Duodenal mucosa (tissue), 2 donors: ENCODE measurements at regions not wholly inside any gene's neighbourhood (a gene's known extent, or its start where the extent isn't known, plus 50 kb on each side); places are given as distances from the start of the nearest gene placed in this dataset.
"Not testable (repeated sequence)": the region's sequence is repeated elsewhere in the genome, so short reads cannot be mapped to it uniquely, and the experiment has no call there.

Experiments used
- H3K27ac ChIP-seq: one replicate; pipeline ENCODE4 v1.7.0; 2013; ENCODE audit warnings: low read depth, low read length
- H3K27me3 ChIP-seq, 2 donors: one replicate each; pipeline ENCODE4 v1.7.0; 2013; ENCODE audit warnings: low read length in 2 of 2, control low read depth in 1 of 2; ENCODE audit not compliant: insufficient read depth in 2 of 2, control insufficient read depth in 1 of 2
- H3K36me3 ChIP-seq, 2 donors: one replicate each; pipeline ENCODE4 v1.7.0; 2013; ENCODE audit warnings: low read length in 2 of 2, control low read depth in 1 of 2; ENCODE audit not compliant: insufficient read depth in 2 of 2, control insufficient read depth in 1 of 2
- H3K4me1 ChIP-seq, 2 donors: one replicate each; pipeline ENCODE4 v1.7.0; 2013; ENCODE audit warnings: low read length in 2 of 2, control low read depth in 1 of 2; ENCODE audit not compliant: insufficient read depth in 2 of 2, control insufficient read depth in 1 of 2
- H3K4me3 ChIP-seq, 2 donors: one replicate each; pipeline ENCODE4 v1.7.0; 2013; ENCODE audit warnings: low read length in 2 of 2, low read depth in 1 of 2
- H3K9ac ChIP-seq, 2 donors: one replicate each; pipeline ENCODE4 v1.7.0; 2013; ENCODE audit warnings: low read length in 2 of 2, low read depth in 1 of 2
- H3K9me3 ChIP-seq, 2 donors: one replicate each; pipeline ENCODE4 v1.7.0; 2013; ENCODE audit warnings: low read length in 2 of 2, control low read depth in 1 of 2; ENCODE audit not compliant: control insufficient read depth in 1 of 2

DNA sequence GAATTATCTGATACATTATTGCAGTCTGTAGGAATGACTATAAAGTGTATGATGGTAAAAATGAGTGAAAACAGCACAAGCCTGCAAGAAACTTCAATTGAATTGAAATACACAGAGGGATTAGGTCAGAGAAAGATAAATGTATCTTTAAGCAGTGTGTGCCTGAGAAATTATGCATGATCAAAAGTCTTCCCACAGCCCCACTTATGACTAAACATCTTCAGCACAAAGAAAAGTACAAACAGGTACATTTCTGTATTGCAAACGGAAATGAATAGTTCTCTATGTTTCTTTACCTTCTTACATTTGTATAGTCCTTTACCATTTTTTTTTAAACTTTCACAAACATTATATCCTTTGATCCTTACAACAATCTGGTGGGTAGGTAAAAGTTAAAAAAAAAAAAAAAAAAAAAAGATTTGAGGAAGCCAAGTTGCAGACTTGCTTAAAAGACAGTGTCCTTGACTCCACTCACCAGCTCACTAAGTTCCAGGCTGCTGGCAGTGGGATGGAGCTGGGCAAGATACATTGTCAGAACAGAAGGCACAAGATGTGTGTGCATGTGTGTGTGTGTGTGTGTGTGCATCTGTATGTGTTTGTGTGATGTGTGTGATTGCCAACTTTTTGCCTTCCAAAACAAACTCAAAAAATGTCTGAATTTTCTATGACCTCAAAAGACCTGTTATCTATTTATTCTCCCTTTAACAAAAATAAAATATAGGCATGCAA, 423.7 kb upstream of the ACVR2A start:
- no peak overlapping the region for H3K27ac ChIP-seq
- H3K4me1 ChIP-seq: peaks cover 5 to 22% of the 10 kb centered on the region in 2 donors
- H3K9me3 ChIP-seq: no peaks in the 10 kb centered on the region
- H3K27me3 ChIP-seq: no peaks in the 10 kb centered on the region
- H3K9ac ChIP-seq: no peak overlapping the region
- H3K36me3 ChIP-seq: no peaks in the 10 kb centered on the region
- no peak overlapping the region for H3K4me3 ChIP-seq

DNA sequence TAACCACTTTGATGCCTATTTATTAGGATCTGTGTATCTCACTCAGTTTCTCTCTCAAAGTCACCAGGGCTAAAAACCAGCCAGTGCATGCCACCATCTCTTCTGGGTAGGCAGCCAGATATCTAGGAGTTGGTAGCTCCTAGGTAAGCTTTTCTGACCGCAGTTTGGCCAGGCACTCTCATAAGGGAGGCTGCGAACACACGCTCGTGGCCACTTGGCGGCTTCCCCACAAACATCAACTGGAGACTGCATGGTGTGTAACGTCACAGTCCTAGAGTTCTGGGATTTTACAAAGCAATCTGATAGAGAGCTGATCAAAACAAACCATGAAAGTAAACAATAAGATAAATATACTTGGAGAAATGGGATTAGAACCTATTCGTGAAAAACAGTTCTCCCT, 424.3 kb upstream of the ACVR2A start:
- Histone ChIP-seq H3K9ac (no peak overlapping the region), H3K27ac (no peak overlapping the region), H3K36me3 (no peaks in the 10 kb centered on the region), H3K4me3 (no peak overlapping the region), H3K4me1 (peaks cover 5 to 16% of the 10 kb centered on the region in 2 donors), H3K9me3 (no peaks in the 10 kb centered on the region), H3K27me3 (no peaks in the 10 kb centered on the region)

DNA sequence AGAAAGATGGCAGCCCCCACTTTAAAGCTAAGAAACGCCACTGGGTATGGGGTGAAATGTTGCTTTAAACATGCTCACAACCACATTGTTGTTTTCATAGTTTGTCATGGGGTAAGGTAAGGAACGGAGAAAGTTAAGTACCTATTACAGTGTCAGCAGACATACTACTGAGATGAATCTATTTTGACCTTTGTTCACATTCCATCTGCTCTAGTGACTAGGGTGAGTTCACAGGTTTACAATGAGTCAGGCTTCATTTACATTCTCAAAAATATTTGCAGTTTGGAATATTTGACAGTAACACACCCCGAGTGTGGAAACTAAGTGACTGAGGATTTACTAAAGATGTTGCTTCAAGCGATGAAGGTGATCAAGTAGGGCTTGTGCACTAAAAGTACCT, 428.7 kb upstream of the ACVR2A start:
- H3K27me3 ChIP-seq: no peaks in the 10 kb centered on the region
- no peak overlapping the region for H3K27ac ChIP-seq
- peaks cover 0 to 5% of the 10 kb centered on the region in 2 donors for H3K4me1 ChIP-seq
- no peak overlapping the region for H3K4me3 ChIP-seq
- H3K36me3 ChIP-seq: no peaks in the 10 kb centered on the region
- no peaks in the 10 kb centered on the region for H3K9me3 ChIP-seq
- no peak overlapping the region for H3K9ac ChIP-seq

DNA sequence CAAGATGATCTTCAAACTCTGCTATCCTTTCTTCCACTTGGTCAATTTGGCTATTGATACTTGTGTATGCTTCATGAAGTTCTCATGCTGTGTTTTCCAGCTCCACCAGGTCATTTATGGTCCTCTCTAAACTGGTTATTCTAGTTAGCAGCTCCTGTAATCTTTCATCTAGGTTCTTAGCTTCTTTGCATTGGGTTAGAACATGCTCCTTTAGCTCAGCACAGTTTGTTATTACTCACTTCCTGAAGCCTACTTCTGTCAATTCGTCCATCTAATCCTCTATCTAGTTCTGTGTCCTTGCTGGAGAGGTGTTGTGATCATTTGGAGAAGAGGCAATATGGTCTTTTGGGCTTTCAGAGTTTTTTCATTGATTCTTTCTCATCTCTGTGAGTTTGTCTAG, 430.2 kb upstream of the ACVR2A start:
- H3K4me3 ChIP-seq, H3K27me3 ChIP-seq, H3K9ac ChIP-seq, H3K4me1 ChIP-seq, H3K27ac ChIP-seq, H3K9me3 ChIP-seq, H3K36me3 ChIP-seq: not testable (repeated sequence)

DNA sequence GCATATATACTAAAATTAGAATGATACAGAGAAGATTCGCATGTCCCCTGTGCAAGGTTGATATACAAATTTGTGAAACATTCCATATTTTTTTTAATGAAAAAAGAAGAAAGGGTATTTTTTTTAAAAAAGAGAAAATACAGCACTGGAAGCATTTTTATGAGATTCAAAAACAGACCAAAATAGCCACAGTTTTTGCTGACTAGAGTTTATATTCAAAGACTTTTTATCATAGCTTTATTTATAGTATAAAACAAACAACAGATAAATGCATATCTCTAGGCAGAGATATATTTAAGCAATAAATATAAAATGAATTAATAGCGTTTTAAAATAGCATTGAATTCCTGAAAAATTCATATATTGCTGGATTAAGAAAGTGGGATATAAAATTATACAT, 436.5 kb upstream of the ACVR2A start:
- Histone ChIP-seq H3K9ac (no peak overlapping the region), H3K4me1 (no peaks in the 10 kb centered on the region), H3K36me3 (no peaks in the 10 kb centered on the region), H3K27me3 (no peaks in the 10 kb centered on the region), H3K4me3 (no peak overlapping the region), H3K9me3 (no peaks in the 10 kb centered on the region), H3K27ac (no peak overlapping the region)

DNA sequence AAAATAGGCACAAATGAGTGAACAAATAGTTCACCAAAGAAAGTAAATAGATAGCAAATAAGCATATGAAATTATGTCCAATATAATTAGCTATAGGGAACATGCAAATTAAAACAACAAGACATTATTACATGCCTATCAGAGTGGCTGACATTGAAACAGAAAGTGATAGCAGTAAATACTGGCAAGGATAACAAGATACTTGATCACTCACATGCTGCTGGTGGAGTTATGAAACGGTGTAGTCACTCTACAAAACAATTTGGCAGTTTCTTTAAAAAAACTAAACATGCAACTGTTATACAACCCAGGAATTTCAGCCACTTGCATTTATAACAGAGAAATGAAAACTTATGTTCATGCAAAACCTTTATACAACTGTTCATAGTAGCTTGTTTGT, 439.2 kb upstream of the ACVR2A start:
- Histone ChIP-seq H3K4me3 (no peak overlapping the region), H3K27me3 (no peaks in the 10 kb centered on the region), H3K4me1 (no peaks in the 10 kb centered on the region), H3K27ac (no peak overlapping the region), H3K9me3 (no peaks in the 10 kb centered on the region), H3K36me3 (no peaks in the 10 kb centered on the region), H3K9ac (no peak overlapping the region)

DNA sequence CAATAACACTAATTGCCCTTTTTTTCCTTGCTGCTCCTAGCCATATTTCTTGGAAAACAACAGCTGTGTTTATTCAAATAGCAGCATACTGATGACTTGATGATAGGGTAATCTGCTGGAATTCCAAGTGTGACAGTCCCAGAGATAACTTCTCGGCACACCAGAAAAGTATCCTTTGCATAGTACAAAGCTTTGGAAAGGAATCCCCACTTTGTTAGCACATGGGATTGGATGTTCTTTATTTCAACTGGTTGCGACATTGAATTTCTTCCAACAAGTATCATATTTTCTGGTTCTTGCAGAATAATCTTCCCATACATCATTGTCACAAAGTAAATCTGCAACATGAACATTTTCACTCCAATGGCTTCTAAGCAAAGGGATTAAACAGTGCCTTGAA, 445.8 kb upstream of the ACVR2A start:
- no peak overlapping the region for H3K27ac ChIP-seq
- no peaks in the 10 kb centered on the region for H3K4me1 ChIP-seq
- H3K9ac ChIP-seq: no peak overlapping the region
- H3K4me3 ChIP-seq: no peak overlapping the region
- no peaks in the 10 kb centered on the region for H3K27me3 ChIP-seq
- no peaks in the 10 kb centered on the region for H3K36me3 ChIP-seq
- no peaks in the 10 kb centered on the region for H3K9me3 ChIP-seq

DNA sequence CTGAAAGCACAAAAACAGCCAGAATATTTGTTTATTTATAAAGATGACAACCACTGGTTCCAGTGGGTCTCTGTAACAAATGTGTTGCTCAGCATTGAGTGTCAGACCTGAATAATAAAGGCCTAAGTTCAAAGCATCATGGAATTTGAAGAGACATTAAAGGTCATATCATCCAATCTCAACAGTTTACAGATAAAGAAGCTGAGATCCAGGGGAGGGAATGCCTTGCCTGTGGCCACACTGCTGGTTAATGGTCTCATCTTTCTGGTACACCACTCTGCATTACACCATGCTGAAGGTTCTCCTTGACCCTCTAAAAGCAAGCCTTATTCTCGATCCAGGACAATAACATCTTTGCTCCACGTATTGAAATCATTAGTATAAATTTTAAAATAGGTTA, 446.5 kb upstream of the ACVR2A start:
- H3K9ac ChIP-seq: no peak overlapping the region
- H3K36me3 ChIP-seq: no peaks in the 10 kb centered on the region
- no peak overlapping the region for H3K4me3 ChIP-seq
- H3K27me3 ChIP-seq: no peaks in the 10 kb centered on the region
- no peak overlapping the region for H3K27ac ChIP-seq
- H3K9me3 ChIP-seq: no peaks in the 10 kb centered on the region
- H3K4me1 ChIP-seq: no peaks in the 10 kb centered on the region

DNA sequence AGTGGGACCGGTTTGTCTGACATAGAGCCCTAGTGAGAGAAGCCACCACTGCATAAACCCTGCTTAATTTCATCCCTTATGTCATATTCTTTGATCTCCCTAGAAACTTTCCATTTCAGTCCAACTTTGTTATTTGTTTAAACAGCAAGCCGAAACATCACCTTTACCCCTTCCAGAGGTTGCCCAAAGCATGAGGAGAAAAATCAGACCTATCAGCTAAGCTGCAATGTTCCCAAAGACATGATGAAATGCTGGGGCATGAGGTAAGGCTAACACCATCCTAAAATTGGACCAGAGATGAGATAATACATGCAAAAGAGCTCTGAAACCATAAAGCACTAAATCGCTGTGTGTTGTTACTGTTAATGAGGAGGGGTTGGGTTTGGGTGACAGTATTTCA, 447.9 kb upstream of the ACVR2A start:
- no peak overlapping the region for H3K4me3 ChIP-seq
- no peaks in the 10 kb centered on the region for H3K27me3 ChIP-seq
- H3K9me3 ChIP-seq: no peaks in the 10 kb centered on the region

DNA sequence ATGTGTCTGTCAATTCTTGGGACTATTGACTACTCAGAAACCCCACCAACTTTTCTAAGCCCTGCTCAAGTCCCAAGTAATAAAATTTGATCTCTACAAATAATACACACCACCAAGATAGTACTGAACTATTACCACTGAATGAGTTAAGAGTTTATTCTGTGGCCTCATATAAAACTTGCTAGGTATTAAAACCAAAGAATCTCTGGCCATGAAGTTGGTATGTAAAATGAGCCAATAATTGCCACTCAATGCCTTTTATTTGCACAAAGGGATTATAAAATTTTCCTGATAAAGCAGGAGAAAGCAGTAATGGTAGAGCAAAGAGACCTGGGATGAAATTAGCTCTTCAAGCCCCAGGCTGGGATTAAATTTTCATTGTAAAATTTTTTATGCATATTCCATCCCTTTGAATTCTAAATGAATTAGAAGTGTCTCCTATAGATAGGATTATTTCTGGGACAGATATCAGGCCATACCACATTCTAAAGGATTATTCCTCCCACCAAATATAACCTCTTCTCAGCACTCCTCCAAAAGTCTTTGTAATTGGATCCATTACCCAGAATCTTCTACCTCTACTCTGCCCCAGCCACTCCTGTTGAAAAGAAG, 450.5 kb upstream of the ACVR2A start:
- no peak overlapping the region for H3K27ac ChIP-seq
- peaks cover 0 to 12% of the 10 kb centered on the region in 2 donors for H3K4me1 ChIP-seq
- H3K27me3 ChIP-seq: no peaks in the 10 kb centered on the region
- H3K9me3 ChIP-seq: no peaks in the 10 kb centered on the region
- no peaks in the 10 kb centered on the region for H3K36me3 ChIP-seq
- H3K9ac ChIP-seq: no peak overlapping the region
- no peak overlapping the region for H3K4me3 ChIP-seq

More for the DNA sequence above, 447.9 kb upstream of the ACVR2A start:
- Histone ChIP-seq H3K9ac (no peak overlapping the region), H3K27ac (no peak overlapping the region), H3K36me3 (no peaks in the 10 kb centered on the region), H3K4me1 (peaks cover 0 to 4% of the 10 kb centered on the region in 2 donors)
